Keratinocyte (primary cell): ENCODE measurements at regions not wholly inside any gene's neighbourhood (a gene's known extent, or its start where the extent isn't known, plus 50 kb on each side); places are given as distances from the start of the nearest gene placed in this dataset.

ENCODE experiments used
- EZH2 ChIP-seq: IDR thresholded peaks from one replicate; pipeline ENCODE4 v1.6.1; 2012; ENCODE audit warnings: inconsistent platforms, mild to moderate bottlenecking, low read length, moderate library complexity
- TF ChIP-seq, protein P1 (sequence below), 3 experiments: IDR thresholded peaks in 1 of 3; conservative IDR thresholded peaks in 1 of 3; optimal IDR thresholded peaks in 1 of 3; 2 replicates in 2 of 3; 3 replicates in 1 of 3; pipeline versions ENCODE3 to v1.5.1; 2011; ENCODE audit warnings: low read length in 3 of 3, mild to moderate bottlenecking in 3 of 3, moderate library complexity in 2 of 3, control low read depth in 1 of 3, inconsistent platforms in 1 of 3; ENCODE audit not compliant: insufficient read depth in 2 of 3; ENCODE audit errors: extremely low read depth in 1 of 3

DNA sequence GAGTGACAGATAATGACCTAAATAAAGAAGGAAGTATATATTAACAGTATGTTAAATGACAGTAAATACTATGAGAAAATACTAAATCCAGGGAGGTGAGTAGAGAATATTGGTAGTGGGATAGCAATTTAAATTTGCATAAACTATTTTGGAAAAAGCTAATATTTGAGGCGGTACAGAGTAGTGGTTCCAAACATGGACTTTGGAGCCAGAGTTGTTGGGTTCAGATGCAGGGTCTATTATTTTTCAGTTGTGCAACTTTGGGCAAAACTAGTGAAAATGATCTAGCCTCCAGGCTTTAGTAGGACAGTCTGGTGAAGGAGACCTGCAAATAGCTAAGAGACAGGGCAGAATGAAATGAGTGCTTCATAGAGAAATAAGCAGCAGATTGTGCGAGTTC is 84.8 kb upstream of the SOX3 start:
- TF ChIP-seq, protein P1, sequence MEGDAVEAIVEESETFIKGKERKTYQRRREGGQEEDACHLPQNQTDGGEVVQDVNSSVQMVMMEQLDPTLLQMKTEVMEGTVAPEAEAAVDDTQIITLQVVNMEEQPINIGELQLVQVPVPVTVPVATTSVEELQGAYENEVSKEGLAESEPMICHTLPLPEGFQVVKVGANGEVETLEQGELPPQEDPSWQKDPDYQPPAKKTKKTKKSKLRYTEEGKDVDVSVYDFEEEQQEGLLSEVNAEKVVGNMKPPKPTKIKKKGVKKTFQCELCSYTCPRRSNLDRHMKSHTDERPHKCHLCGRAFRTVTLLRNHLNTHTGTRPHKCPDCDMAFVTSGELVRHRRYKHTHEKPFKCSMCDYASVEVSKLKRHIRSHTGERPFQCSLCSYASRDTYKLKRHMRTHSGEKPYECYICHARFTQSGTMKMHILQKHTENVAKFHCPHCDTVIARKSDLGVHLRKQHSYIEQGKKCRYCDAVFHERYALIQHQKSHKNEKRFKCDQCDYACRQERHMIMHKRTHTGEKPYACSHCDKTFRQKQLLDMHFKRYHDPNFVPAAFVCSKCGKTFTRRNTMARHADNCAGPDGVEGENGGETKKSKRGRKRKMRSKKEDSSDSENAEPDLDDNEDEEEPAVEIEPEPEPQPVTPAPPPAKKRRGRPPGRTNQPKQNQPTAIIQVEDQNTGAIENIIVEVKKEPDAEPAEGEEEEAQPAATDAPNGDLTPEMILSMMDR (optimal IDR thresholded peaks at IDR 0.05 in 1 of 3, IDR thresholded peaks at IDR 0.05 in 1 of 3, conservative IDR thresholded peaks at IDR 0.05 in 1 of 3; ENCODE audit: extremely low read depth in 1 of 3, insufficient read depth in 2 of 3, low read length in 3 of 3), result no peak
- TF ChIP-seq EZH2, result no peak
